ENCODE measurements at regions not wholly inside any gene's neighbourhood (a gene's known extent, or its start where the extent isn't known, plus 50 kb on each side); places are given as distances from the start of the nearest gene placed in this dataset.
"Not testable (repeated sequence)": the region's sequence is repeated elsewhere in the genome, so short reads cannot be mapped to it uniquely, and the experiment has no call there.

GRCh38 chr2:42989283-42990081, 197.1 kb upstream of the HAAO start:
- not testable (repeated sequence) for DNase-seq

- not testable (repeated sequence) for DNase-seq
These were observed 195.7 kb upstream of the HAAO start for GRCh38 chr2:42988055-42988454.

- no peak for DNase-seq
These were observed 194.9 kb upstream of the HAAO start for GRCh38 chr2:42987112-42987922.

- no peak for DNase-seq
These were observed 192.2 kb upstream of the HAAO start for GRCh38 chr2:42984617-42985016.

- no peak for DNase-seq
These were observed 191.7 kb upstream of the HAAO start for GRCh38 chr2:42984081-42984480.

GRCh38 chr2:42980764-42981416, 188.5 kb upstream of the HAAO start:
- no peak for DNase-seq

- DNase-seq: peak; percentile 44
These were observed 187.7 kb upstream of the HAAO start for GRCh38 chr2:42979870-42980763.

- peak; percentile 47 for DNase-seq
These were observed 187.1 kb upstream of the HAAO start for GRCh38 chr2:42979416-42979869.

GRCh38 chr2:42978887-42979415, 186.6 kb upstream of the HAAO start:
- no peak for DNase-seq

GRCh38 chr2:42978175-42978886, 185.9 kb upstream of the HAAO start:
- no peak for DNase-seq

- no peak for DNase-seq
These were observed 185.1 kb upstream of the HAAO start for GRCh38 chr2:42977270-42978174.

GRCh38 chr2:42976351-42976750, 184.0 kb upstream of the HAAO start:
- no peak for DNase-seq

GRCh38 chr2:42974721-42975717, 182.6 kb upstream of the HAAO start:
- peak; percentile 93 for DNase-seq

- DNase-seq: no peak
These were observed 181.9 kb upstream of the HAAO start for GRCh38 chr2:42974169-42974720.

- DNase-seq: no peak
These were observed 181.3 kb upstream of the HAAO start for GRCh38 chr2:42973726-42974125.

- not testable (repeated sequence) for DNase-seq
These were observed 180.6 kb upstream of the HAAO start for GRCh38 chr2:42972933-42973516.

- DNase-seq: no peak
These were observed 179.8 kb upstream of the HAAO start for GRCh38 chr2:42971947-42972736.

All from right kidney (tissue), 1 donor.